H1 (cell line): ENCODE measurements at regions not wholly inside any gene's neighbourhood (a gene's known extent, or its start where the extent isn't known, plus 50 kb on each side); places are given as distances from the start of the nearest gene placed in this dataset.

ENCODE experiments used
- BACH1 ChIP-seq: IDR thresholded peaks from 2 replicates; pipeline ENCODE4 v1.6.1; 2012; ENCODE audit warnings: low read length, improper control_type of control experiment
- CBX5 ChIP-seq: fragments of 300-800, 300-1000 bp; sonication (generic); IDR thresholded peaks from 2 replicates; pipeline ENCODE4 v1.7.1; 2016; ENCODE audit warnings: antibody characterized with exemption, low read length, low read depth
- CHD2 ChIP-seq: IDR thresholded peaks from 2 replicates; pipeline ENCODE4 v1.6.1; 2012; ENCODE audit warnings: low read length, improper control_type of control experiment
- EGR1 ChIP-seq: IDR thresholded peaks from 2 replicates; pipeline ENCODE4 v1.6.1; 2011; ENCODE audit warnings: low read depth, low read length, borderline replicate concordance
- JUND ChIP-seq: IDR thresholded peaks from 2 replicates; pipeline ENCODE4 v1.6.1; 2011; ENCODE audit warnings: mild to moderate bottlenecking, improper control_type of control experiment, low read length
- POLR2A ChIP-seq, 2 experiments: IDR thresholded peaks; 1 replicate in 1 of 2; 2 replicates in 1 of 2; pipeline ENCODE4 v1.6.1; 2011; ENCODE audit warnings: low read depth in 2 of 2, low read length in 2 of 2, mild to moderate bottlenecking in 2 of 2; ENCODE audit errors: control extremely low read depth in 1 of 2
- POLR2AphosphoS5 ChIP-seq: IDR thresholded peaks from 2 replicates; pipeline ENCODE4 v1.6.1; 2011; ENCODE audit warnings: low read depth, low read length
- RFX5 ChIP-seq: IDR thresholded peaks from 2 replicates; pipeline ENCODE4 v1.6.1; 2011; ENCODE audit warnings: low read depth, low read length, improper control_type of control experiment, borderline replicate concordance
- TAF1 ChIP-seq: IDR thresholded peaks from 2 replicates; pipeline ENCODE4 v1.6.1; 2011; ENCODE audit warnings: mild to moderate bottlenecking, low read depth, low read length
- TF ChIP-seq, protein P1 (sequence below): IDR thresholded peaks from 2 replicates; pipeline ENCODE4 v1.6.1; 2012; ENCODE audit warnings: inconsistent platforms
- TF ChIP-seq, protein P2 (sequence below), 3 experiments: IDR thresholded peaks; 1 replicate in 2 of 3; 2 replicates in 1 of 3; pipeline versions ENCODE4 v1.5.1 to v1.6.1; 2011; ENCODE audit warnings: low read length in 3 of 3, mild to moderate bottlenecking in 3 of 3, inconsistent platforms in 2 of 3, low read depth in 1 of 3, moderate library complexity in 1 of 3; ENCODE audit not compliant: insufficient read depth in 1 of 3; ENCODE audit errors: control extremely low read depth in 1 of 3

DNA sequence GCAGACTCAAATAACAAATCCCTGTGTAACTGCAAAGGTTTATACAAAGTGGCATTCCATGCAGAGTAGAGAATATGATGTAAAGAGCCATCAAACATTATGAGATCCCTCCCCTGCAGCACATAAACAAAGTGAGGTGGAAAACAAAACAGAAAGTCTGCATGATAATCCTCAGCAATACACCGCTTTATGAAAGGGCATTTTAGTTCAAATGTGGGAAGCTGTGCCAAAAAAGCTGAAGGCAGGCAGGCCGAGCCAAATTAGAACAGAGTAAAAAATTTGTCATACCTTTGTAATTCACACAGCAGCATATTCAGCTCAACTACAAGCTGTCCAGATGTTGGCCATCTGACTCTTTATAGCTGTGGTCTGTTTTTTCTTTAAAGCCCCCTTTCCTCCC is 113.5 kb downstream of the LHX9 start:
- no peak for TF ChIP-seq BACH1
- TF ChIP-seq, protein P1, sequence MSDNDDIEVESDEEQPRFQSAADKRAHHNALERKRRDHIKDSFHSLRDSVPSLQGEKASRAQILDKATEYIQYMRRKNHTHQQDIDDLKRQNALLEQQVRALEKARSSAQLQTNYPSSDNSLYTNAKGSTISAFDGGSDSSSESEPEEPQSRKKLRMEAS: no peak
- TF ChIP-seq POLR2AphosphoS5: no peak
- TF ChIP-seq, protein P2, sequence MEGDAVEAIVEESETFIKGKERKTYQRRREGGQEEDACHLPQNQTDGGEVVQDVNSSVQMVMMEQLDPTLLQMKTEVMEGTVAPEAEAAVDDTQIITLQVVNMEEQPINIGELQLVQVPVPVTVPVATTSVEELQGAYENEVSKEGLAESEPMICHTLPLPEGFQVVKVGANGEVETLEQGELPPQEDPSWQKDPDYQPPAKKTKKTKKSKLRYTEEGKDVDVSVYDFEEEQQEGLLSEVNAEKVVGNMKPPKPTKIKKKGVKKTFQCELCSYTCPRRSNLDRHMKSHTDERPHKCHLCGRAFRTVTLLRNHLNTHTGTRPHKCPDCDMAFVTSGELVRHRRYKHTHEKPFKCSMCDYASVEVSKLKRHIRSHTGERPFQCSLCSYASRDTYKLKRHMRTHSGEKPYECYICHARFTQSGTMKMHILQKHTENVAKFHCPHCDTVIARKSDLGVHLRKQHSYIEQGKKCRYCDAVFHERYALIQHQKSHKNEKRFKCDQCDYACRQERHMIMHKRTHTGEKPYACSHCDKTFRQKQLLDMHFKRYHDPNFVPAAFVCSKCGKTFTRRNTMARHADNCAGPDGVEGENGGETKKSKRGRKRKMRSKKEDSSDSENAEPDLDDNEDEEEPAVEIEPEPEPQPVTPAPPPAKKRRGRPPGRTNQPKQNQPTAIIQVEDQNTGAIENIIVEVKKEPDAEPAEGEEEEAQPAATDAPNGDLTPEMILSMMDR (IDR thresholded peaks at IDR 0.05; ENCODE audit: control extremely low read depth in 1 of 3, insufficient read depth in 1 of 3, low read depth in 1 of 3, low read length in 3 of 3): no peak
- TF ChIP-seq CBX5: no peak
- no peak for TF ChIP-seq RFX5
- TF ChIP-seq POLR2A (IDR thresholded peaks at IDR 0.05; ENCODE audit: control extremely low read depth in 1 of 2, low read depth in 2 of 2, low read length in 2 of 2): no peak
- TF ChIP-seq CHD2: no peak
- TF ChIP-seq EGR1: no peak
- no peak for TF ChIP-seq JUND
- TF ChIP-seq TAF1: no peak
